GM21367 (cell line): ENCODE measurements at regions not wholly inside any gene's neighbourhood (a gene's known extent, or its start where the extent isn't known, plus 50 kb on each side); places are given as distances from the start of the nearest gene placed in this dataset.
"Not testable (repeated sequence)": the region's sequence is repeated elsewhere in the genome, so short reads cannot be mapped to it uniquely, and the experiment has no call there.

Experiments
- ATAC-seq: cut with Tn5 transposase; IDR thresholded peaks from one replicate; pipeline ENCODE4 v1.9.1; 2021; ENCODE audit not compliant: unreplicated experiment

GRCh38 chr4:79747252-79747651, 325.8 kb downstream of the ANTXR2 start:
- no peak for ATAC-seq

DNA sequence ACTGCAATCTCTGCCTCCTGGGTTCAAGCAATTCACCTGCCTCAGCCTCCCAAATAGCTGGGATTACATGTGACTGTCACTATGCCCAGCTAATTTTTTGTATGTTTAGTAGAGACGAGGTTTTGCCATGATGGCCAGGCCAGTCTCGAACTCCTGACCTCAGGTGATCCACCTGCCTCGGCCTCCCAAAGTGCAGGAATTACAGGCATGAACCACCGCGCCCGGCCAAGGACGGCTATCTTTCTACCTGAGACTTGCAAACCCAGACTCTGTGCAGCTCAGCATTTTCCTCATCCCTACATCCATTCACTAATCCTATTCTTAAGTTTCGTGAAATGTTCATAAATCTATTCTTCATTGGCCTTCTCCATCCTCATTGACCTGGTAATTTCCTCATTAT, 330.0 kb downstream of the ANTXR2 start:
- no peak for ATAC-seq

- ATAC-seq = no peak
These were observed 331.9 kb upstream of the GK2 start for GRCh38 chr4:79739912-79740311.

DNA sequence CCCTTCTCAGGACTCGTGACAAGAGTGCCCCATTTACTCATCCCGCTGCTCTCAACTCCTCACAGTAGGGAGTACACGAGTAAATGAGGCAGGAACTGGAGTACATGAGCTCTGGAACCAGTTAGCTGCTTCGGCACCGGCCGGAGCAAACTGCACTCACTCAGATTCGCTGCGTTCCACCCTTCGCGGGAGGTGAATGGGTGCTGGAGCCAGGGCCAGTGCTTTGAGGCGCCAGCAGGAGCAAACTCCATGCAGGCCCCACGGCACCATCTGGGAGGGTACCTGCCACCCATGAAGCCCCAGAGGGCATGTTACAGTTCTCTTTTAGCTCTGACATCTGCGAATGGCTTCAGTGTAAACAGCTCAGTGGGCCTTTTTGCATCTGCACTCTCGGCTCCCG, 315.5 kb upstream of the GK2 start:
- ATAC-seq = no peak

DNA sequence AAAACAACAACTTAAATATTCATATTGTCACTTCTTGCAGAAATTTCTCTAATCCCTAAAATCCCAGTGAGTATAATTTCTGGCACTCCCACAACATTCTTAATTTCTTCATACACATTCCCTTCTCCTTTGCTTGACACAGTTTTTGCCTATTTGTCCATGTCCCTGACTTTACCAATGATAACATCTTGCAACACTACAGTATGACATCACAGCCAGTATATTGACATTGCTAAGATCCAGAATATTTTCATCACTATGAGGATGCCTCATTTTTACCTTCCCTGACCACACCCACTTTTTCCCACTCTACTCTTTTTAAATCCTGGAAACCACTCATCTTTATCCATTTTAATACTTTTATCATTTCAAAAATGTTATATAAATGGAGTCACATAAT, 292.3 kb upstream of the GK2 start:
- ATAC-seq = no peak

GRCh38 chr4:79697444-79697843, 289.4 kb upstream of the GK2 start:
- ATAC-seq = no peak

DNA sequence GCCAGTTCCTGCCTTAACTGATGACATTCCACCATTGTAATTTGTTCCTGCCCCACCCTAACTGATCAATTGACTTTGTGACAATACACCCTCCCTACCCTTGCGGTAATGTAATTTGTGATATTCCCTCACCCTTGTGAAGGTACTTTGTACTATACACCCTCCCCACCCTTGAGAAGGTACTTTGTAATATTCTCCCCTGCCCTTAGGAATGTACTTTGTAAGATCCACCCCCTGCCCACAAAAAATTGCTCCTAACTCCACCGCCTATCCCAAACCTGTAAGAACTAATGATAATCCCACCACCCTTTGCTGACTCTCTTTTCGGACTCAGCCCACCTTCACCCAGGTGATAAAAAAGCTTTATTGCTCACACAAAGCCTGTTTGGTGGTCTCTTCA, 288.5 kb upstream of the GK2 start:
- ATAC-seq = not testable (repeated sequence)

GRCh38 chr4:79695848-79696247, 287.8 kb upstream of the GK2 start:
- ATAC-seq = no peak

DNA sequence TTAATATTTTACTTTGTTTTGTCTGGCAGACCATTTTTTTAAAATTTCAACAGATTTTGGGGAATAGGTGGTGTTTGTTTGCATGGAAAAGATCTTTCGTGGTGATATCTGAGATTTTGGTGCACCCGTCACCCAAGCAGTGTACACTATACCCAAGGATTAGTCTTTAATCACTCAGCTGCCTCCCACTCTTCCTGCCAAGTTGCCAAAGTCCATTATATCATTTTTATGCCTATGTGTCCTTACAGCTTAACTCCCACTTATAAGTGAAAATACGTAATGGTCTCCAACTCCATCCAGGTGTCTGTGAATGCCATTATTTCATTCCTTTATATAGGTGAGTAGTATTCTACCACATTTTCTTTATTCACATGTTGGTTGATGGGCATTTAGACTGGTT, 281.7 kb upstream of the GK2 start:
- no peak for ATAC-seq

- no peak for ATAC-seq
These were observed 280.7 kb upstream of the GK2 start for GRCh38 chr4:79688691-79689090.

GRCh38 chr4:79687006-79687405, 279.0 kb upstream of the GK2 start:
- ATAC-seq = no peak

DNA sequence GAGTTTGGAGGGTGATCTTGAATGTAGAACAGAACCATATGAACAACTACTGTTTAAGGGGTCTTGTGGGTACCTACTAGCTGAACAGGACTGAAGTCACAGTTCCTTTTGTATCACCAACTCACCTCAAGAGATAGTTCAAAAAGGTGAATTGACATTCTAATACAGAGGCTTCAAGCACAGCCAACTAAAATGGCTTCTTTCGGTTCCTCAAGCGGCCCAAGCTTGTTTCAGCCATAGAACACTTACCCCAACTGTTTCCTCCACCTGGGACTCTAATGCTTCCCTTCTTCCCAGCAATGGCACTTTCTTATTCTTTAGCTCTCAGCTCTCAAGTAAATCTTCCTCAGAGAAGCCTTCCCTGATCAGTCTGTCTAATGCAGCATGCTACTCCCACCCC, 277.5 kb upstream of the GK2 start:
- no peak for ATAC-seq

DNA sequence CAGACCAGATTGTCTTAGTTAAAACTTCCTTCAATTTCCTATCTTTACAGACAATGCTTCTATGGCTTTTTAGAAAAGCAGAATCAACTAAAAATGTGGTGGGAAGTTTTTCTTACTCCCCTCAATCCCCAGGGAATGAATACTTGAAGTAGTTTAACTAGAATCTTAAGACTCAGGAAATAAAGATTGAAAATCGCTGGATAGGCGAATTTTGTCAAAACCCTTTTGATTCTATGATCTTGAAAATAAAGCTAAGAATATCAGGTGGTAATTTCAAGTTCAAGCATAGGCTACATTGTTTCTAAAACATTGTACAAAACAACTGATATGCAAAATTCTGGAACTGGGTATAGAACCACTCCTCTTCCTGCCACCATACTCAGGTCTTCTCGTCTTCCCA, 276.5 kb upstream of the GK2 start:
- ATAC-seq = no peak

GRCh38 chr4:79682801-79683530, 274.9 kb upstream of the GK2 start:
- no peak for ATAC-seq

- no peak for ATAC-seq
These were observed 274.1 kb upstream of the GK2 start for GRCh38 chr4:79682161-79682560.

DNA sequence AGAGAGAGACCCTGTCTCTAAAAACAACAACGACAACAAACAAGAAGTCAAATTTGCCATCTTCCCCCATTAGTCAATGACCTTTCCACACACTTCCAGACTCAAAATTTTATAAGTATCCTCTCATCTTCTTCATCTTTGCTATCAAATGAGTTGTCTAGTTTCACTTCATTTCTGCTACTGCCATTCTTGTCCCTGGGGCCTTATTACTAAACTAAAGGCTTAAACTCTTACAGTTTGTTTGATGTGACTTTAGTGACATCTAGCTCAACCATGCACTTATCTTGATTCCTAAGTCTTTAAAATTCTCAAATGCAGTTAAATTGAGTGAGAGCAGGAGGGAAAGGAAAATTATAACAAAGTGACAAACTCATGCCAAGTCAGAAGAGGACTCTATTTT, 271.8 kb upstream of the GK2 start:
- ATAC-seq = no peak

DNA sequence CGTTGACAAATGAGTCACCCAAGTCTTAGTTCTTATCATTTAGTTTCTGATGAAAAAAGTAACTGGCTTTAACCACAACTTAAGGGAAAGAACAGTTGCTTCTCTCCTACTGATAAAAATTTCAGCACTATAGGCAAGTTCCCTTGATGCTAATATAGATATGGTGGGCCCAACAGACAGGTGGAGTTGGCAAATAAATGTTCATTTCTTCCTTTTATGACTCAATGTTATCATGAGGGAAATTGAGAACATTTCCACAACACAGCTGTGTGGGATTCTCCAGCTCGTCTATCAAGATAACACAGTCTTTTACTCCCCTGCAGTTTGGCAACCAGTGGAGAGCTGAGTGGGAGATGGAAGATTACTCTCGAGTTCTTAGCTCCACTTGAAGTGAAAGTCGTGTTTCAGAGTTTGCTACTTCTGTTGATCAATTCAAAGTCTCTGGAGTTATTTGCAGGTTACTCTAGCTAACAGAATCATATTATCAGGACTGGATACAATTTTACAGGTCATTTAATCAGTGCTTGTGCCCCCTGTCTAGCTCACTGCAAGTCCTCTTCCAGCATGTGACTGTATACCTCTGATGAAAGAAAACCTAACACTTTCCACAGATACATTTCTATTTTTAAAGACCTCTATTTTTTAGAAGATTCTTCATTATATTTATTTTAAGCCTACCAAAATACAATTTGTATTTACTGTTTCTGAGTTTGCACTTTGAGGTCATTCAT, 270.6 kb upstream of the GK2 start:
- no peak for ATAC-seq

DNA sequence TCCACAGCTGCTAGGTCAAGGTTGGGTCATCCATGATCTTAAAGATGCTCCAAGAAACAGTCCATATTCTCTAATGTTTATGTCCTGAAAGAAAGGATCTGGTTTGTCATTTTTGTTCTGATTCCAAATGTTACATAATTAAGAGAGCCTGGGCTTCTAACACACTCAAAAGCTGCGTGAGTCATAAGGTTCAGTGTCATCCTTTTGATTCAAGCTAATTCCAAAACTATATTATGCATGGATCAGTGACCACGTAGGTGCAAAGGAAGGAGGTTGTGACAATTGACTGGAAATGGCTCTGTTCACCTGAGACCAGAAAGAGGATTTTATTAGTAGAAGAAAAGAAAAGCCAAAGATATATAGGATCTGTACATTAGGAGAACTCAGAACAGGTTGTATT, 268.7 kb upstream of the GK2 start:
- ATAC-seq = no peak

GRCh38 chr4:79674906-79675305, 266.9 kb upstream of the GK2 start:
- not testable (repeated sequence) for ATAC-seq

- no peak for ATAC-seq
These were observed 265.9 kb upstream of the GK2 start for GRCh38 chr4:79673898-79674297.

DNA sequence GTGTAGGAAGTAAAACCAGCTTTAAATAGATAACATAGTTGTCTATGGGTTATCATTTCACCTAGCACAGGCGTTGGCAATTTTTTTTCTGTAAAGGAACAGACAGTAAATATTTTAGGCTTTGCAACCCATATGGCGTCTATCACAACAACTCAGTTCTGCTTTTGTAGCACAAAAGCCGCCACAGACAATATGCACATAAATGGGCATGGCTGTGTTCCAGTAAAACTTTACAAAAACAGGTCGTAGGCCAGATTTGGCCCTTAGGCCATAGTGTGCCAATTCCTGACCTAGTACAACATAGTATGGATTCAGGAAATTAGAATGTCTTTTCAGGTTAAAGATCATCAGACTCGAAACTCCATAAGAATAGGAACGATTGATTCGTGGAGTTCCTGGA, 265.3 kb upstream of the GK2 start:
- no peak for ATAC-seq

DNA sequence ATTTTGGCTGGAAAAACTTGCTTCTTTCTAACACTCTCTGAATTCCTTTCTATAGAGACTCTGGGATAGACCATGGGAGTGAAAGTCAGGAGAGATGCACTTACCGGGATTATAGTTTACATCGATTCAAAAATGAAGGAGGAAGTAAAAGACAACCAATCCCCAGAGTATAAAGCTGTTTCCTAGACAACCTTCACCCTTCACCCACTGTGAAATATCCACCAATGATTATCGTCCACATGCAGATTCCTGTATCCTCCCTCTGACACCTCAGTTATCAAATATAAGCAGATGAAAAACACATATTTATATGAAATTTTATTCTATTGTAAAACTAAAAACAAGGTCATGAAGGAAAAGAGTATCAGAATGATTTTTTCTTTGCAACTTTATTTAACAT, 258.8 kb upstream of the GK2 start:
- no peak for ATAC-seq

GRCh38 chr4:79666112-79666511, 258.1 kb upstream of the GK2 start:
- ATAC-seq = no peak
